ENCODE measurements at regions not wholly inside any gene's neighbourhood (a gene's known extent, or its start where the extent isn't known, plus 50 kb on each side); places are given as distances from the start of the nearest gene placed in this dataset.

- Histone ChIP-seq H3K4me1 (no peaks in the 10 kb centered on the region), H3K4me3 (no peak overlapping the region), H3K27me3 (no peaks in the 10 kb centered on the region), H3K9me3 (no peaks in the 10 kb centered on the region), H3K27ac (no peak overlapping the region), H3K36me3 (no peaks in the 10 kb centered on the region)
- intact Hi-C loops (cut with DNase I), result no loop called here
- no peak for DNase-seq (ENCODE audit: extremely low spot score in 2 of 2)
- TF ChIP-seq POLR2AphosphoS5 (IDR thresholded peaks at IDR 0.05; ENCODE audit: insufficient read depth in 1 of 2, low read depth in 1 of 2) (no peak), POLR2A (IDR thresholded peaks at IDR 0.05) (no peak)
- TF ChIP-seq, protein P1, sequence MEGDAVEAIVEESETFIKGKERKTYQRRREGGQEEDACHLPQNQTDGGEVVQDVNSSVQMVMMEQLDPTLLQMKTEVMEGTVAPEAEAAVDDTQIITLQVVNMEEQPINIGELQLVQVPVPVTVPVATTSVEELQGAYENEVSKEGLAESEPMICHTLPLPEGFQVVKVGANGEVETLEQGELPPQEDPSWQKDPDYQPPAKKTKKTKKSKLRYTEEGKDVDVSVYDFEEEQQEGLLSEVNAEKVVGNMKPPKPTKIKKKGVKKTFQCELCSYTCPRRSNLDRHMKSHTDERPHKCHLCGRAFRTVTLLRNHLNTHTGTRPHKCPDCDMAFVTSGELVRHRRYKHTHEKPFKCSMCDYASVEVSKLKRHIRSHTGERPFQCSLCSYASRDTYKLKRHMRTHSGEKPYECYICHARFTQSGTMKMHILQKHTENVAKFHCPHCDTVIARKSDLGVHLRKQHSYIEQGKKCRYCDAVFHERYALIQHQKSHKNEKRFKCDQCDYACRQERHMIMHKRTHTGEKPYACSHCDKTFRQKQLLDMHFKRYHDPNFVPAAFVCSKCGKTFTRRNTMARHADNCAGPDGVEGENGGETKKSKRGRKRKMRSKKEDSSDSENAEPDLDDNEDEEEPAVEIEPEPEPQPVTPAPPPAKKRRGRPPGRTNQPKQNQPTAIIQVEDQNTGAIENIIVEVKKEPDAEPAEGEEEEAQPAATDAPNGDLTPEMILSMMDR (IDR thresholded peaks at IDR 0.05), result no peak
Observed at GRCh38 chr21:15229390-15229789, 164.6 kb upstream of the NRIP1 start.

DNA sequence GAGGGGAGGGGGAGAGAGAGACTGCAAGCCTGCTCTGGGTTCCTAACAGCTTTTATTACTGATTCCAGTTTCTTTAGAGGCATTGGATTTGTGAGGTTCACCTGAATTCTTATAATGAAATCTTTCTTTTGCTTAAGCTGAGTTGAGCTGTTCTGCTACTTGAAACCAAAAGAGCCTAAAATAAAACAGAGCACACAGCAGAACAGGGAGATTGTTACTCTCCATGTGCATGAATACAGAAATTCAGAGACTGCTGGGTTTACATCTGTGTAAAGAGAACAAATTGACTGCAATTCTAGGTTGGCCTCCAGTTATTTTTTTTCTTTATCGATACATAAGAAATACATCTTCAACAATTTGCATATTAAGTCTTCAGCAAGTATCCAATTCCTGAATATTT lies 168.8 kb upstream of the NRIP1 start:
- H3K9me3 ChIP-seq, result no peaks in the 10 kb centered on the region
- intact Hi-C loops (cut with DNase I), result no loop called here
- H3K4me1 ChIP-seq, result no peaks in the 10 kb centered on the region
- H3K27me3 ChIP-seq, result no peaks in the 10 kb centered on the region
- DNase-seq (ENCODE audit: extremely low spot score in 2 of 2), result no peak
- no peaks in the 10 kb centered on the region for H3K36me3 ChIP-seq
- no peak overlapping the region for H3K4me3 ChIP-seq
- TF ChIP-seq, protein P1 (IDR thresholded peaks at IDR 0.05), result no peak
- TF ChIP-seq POLR2AphosphoS5 (IDR thresholded peaks at IDR 0.05; ENCODE audit: insufficient read depth in 1 of 2, low read depth in 1 of 2), result no peak
- no peak for TF ChIP-seq POLR2A (IDR thresholded peaks at IDR 0.05)
- H3K27ac ChIP-seq, result no peak overlapping the region

GRCh38 chr21:15236111-15236510 lies 171.3 kb upstream of the NRIP1 start:
- no peak for DNase-seq (ENCODE audit: extremely low spot score in 2 of 2)
- Histone ChIP-seq H3K27ac (no peak overlapping the region), H3K9me3 (no peaks in the 10 kb centered on the region), H3K4me3 (no peak overlapping the region), H3K27me3 (no peaks in the 10 kb centered on the region), H3K36me3 (no peaks in the 10 kb centered on the region), H3K4me1 (no peaks in the 10 kb centered on the region)
- intact Hi-C loops (cut with DNase I), result no loop called here
- TF ChIP-seq POLR2AphosphoS5 (IDR thresholded peaks at IDR 0.05; ENCODE audit: insufficient read depth in 1 of 2, low read depth in 1 of 2), result no peak
- TF ChIP-seq, protein P1 (IDR thresholded peaks at IDR 0.05), result no peak
- TF ChIP-seq POLR2A (IDR thresholded peaks at IDR 0.05), result no peak

DNA sequence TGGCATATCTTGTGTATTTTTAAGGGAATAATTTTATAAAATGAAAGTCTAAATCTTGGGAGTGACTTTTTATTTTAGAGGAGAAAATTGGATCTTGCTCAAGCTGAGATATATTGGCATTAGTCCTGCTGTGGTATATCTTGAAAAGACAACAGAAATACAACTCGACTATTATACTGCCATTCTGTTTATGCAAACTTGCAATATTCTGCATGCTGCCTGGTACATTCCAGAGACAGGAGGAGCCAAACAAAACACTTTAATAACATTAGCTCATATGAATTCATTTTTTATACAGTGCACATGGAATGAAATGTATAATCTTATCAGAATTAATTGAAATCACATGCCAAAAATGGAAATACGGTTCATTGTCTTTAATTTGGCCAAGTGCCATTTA lies 176.0 kb upstream of the NRIP1 start:
- H3K4me1 ChIP-seq, result no peaks in the 10 kb centered on the region
- no peak for DNase-seq (ENCODE audit: extremely low spot score in 2 of 2)
- no peaks in the 10 kb centered on the region for H3K9me3 ChIP-seq
- no peaks in the 10 kb centered on the region for H3K27me3 ChIP-seq
- intact Hi-C loops (cut with DNase I), result no loop called here
- TF ChIP-seq POLR2AphosphoS5 (IDR thresholded peaks at IDR 0.05; ENCODE audit: insufficient read depth in 1 of 2, low read depth in 1 of 2) (no peak), POLR2A (IDR thresholded peaks at IDR 0.05) (no peak)
- TF ChIP-seq, protein P1 (IDR thresholded peaks at IDR 0.05), result no peak
- no peak overlapping the region for H3K4me3 ChIP-seq
- H3K27ac ChIP-seq, result no peak overlapping the region
- no peaks in the 10 kb centered on the region for H3K36me3 ChIP-seq

DNA sequence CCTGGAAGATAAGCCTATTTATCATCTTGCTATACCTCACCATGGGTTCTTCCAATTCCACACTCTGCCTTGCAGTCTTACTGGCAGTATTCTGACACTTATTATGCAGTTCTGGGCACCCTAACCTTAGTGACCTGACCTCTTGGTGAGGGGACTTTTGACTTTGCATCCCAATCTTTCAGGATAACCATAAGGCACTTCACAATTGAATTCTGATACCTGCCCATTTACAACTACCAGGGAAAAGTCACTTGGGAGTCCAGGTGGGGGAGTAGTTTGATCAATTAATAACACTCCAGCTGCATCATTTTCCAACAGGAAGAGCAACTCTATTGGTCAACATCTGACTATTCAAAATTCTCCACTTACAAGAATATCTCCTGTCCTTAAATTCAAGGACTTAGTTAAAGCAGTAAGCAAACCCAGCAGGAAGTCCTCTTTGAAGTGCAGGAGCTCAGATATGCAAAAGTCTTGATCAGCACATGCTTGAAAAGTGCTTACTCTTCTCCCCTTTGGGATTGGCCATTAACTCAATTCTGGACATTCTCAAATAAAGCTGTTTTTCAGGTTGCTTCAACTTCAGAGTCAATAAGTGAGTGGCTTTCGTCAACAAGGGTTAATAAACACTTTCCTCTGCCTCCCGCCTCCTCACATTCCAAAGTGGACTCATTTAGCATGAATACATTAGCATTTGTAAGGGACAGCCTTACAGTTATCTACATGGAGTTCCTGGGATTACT lies 177.4 kb upstream of the NRIP1 start:
- Histone ChIP-seq H3K27ac (no peak overlapping the region), H3K27me3 (no peaks in the 10 kb centered on the region), H3K9me3 (no peaks in the 10 kb centered on the region), H3K4me3 (no peak overlapping the region), H3K4me1 (no peaks in the 10 kb centered on the region), H3K36me3 (no peaks in the 10 kb centered on the region)
- DNase-seq (ENCODE audit: extremely low spot score in 2 of 2), result no peak
- intact Hi-C loops (cut with DNase I), result no loop called here
- TF ChIP-seq, protein P1 (IDR thresholded peaks at IDR 0.05), result no peak
- TF ChIP-seq POLR2AphosphoS5 (IDR thresholded peaks at IDR 0.05; ENCODE audit: insufficient read depth in 1 of 2, low read depth in 1 of 2), result no peak
- TF ChIP-seq POLR2A (IDR thresholded peaks at IDR 0.05), result no peak

Measured in vagina (tissue), 2 donors.